ENCODE measurements at regions not wholly inside any gene's neighbourhood (a gene's known extent, or its start where the extent isn't known, plus 50 kb on each side); places are given as distances from the start of the nearest gene placed in this dataset.

- no peak overlapping the region for H3K4me3 ChIP-seq (ENCODE audit: low read depth, low read length)
- no peak for TF ChIP-seq CTCF (conservative IDR thresholded peaks at IDR 0.05; ENCODE audit: low read depth, low read length)
- peak; percentile 38 for DNase-seq (ENCODE audit: low read depth)
These were observed 223.0 kb downstream of the LTN1 start for GRCh38 chr21:28769683-28770082.

DNA sequence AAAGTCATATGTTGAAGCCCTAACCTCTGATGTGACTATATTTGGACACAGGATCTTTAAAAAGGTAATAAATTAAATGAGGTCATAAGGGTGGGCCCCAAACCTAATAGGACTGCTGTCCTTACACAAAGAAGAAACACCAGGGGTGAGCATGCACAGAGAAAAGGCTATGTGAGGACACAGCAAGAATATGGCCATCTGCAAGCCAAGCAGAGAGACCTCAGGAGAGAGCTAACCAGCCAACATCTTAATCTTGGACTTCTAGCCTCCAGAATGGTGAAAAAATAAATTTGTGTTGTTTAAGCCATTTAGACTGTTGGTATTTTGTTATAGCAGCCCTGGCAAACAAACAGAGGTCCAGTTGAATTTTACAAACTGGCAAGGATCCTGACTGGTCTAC, 223.9 kb downstream of the LTN1 start:
- DNase-seq (ENCODE audit: low read depth), result no peak
- no peak for TF ChIP-seq CTCF (conservative IDR thresholded peaks at IDR 0.05; ENCODE audit: low read depth, low read length)

DNA sequence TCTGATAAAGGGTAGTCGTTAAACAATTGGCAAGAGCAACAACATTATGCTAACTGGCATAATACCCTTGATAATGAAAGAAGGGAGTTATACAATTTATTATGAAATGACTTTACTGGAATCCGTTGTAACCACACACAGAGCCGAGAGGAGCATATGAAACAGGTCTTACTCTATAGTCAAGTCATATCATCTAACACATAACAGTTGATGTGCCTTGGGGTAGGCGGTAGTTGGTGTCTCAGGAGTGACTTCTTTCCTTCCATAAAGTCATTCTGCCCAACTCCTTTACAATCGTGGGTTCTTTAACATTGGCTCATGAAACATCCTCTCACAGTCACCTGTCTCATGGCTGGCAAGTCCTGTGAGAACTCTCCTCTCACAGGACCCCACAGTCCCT, 225.2 kb downstream of the LTN1 start:
- TF ChIP-seq CTCF (conservative IDR thresholded peaks at IDR 0.05; ENCODE audit: low read depth, low read length), result no peak
- H3K4me3 ChIP-seq (ENCODE audit: low read depth, low read length), result no peak overlapping the region
- DNase-seq (ENCODE audit: low read depth), result no peak

More for the DNA sequence above, 223.9 kb downstream of the LTN1 start:
- no peak overlapping the region for H3K4me3 ChIP-seq (ENCODE audit: low read depth, low read length)

DNA sequence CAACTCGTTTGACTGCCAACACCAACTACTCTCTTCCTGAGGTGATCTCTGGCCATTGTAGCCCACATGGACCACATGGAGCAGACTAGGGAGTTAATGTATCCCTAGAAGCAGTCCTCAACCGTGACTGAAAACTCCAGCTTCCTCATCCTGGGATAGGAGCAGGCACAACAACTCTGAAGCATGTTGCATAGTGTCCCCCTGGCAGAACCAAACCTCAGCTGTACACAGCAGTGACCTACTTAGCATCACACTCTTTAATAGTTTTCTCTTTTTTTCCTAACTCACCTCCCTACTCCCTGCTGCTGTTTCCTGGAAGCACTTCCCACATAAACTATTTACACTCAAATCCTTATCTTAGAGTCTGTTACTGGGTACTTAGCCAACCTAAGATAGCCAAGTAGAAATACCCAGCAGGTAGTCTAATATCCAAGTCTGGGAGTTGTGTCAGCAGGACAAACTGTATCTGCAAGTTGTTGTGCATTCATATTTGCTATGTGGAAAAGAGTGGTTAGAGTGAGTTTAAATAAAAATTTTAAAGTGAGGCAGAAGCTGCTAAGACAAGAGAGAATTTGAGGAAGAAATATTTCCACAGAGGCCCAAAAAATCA, 228.8 kb downstream of the LTN1 start:
- no peak overlapping the region for H3K4me3 ChIP-seq (ENCODE audit: low read depth, low read length)
- no peak for TF ChIP-seq CTCF (conservative IDR thresholded peaks at IDR 0.05; ENCODE audit: low read depth, low read length)
- no peak for DNase-seq (ENCODE audit: low read depth)

DNA sequence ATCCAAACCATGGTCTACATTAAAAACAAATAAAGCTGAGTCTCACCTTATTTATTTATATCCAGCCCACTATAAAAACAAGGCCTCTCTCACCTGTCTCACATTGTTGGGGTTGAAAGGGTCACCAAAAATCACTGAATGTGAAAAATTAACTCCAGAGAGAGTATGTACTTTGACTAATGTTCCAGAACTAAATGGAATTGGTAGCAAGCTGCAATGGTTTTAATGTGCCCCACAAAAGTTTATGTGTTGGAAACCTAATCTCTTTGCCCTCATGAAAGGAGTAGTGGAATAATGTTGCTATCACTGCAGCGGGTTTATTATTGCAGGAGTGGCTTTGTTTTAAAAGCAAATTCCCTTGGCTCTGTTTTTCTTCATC, 230.3 kb downstream of the LTN1 start:
- no peak overlapping the region for H3K4me3 ChIP-seq (ENCODE audit: low read depth, low read length)
- no peak for TF ChIP-seq CTCF (conservative IDR thresholded peaks at IDR 0.05; ENCODE audit: low read depth, low read length)
- DNase-seq (ENCODE audit: low read depth), result no peak

DNA sequence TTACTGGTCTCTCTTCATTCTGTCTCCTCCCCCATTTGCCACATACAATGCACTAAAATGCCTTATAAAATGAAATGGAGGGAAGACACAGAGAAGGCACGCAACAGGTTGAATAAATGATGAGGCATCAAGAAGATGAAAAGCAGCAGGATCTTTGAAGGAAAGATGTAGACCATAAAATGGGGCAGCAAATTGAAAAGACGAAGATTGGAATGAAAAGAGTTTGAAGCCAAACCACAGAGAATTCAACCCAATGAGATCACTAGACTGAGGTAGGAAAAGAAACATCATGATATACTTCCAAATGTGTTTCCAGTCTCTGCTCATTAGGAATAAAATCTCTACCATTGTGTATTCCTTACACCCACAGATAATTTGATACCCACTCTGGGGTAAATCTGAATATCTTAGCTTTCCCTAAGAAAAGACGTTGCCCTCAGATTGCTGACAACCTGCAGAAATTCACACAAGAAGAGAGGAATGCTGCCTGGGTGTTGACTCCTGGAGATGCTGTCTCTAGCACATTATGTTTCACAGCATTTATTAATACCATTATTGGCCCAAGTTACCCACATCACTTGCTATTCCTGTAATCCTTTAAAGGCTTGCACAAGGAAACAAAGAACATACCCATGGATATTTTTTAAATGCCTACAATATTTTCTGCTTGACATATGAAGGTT, 230.9 kb downstream of the LTN1 start:
- DNase-seq (ENCODE audit: low read depth), result peak; percentile 59
- no peak overlapping the region for H3K4me3 ChIP-seq (ENCODE audit: low read depth, low read length)
- no peak for TF ChIP-seq CTCF (conservative IDR thresholded peaks at IDR 0.05; ENCODE audit: low read depth, low read length)

DNA sequence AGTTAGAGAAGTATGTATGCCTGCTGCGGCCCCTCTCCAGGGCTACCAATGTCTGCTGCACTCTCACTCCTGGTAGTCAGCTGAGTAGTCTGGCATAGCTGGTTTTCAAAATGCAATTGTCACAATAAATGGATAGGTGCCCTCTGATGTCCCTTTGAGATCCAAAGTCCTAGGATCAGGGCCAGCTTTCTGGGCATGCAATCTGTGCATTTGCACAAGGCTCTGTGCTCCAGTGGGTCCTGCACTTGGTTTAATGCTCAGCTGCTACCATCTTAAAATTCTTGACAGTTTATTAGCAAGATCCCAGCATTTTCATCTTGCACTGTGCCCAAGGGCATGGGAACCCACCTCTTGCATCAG, 233.8 kb downstream of the LTN1 start:
- no peak overlapping the region for H3K4me3 ChIP-seq (ENCODE audit: low read depth, low read length)
- DNase-seq (ENCODE audit: low read depth), result no peak
- no peak for TF ChIP-seq CTCF (conservative IDR thresholded peaks at IDR 0.05; ENCODE audit: low read depth, low read length)

Data from choroid plexus epithelial cell (primary cell).